Stimulated activated CD8-positive, alpha-beta memory T cell treated with anti-CD3 and anti-CD28 coated beads, Interleukin-12 subunit alpha, Interleukin-12 subunit beta, amount 100 ng/mL, for 1 hour (primary cell): ENCODE measurements at regions not wholly inside any gene's neighbourhood (a gene's known extent, or its start where the extent isn't known, plus 50 kb on each side); places are given as distances from the start of the nearest gene placed in this dataset.

ENCODE experiments used
- DNase-seq: peaks from one replicate; pipeline ENCODE4 v3.0.0-alpha.2; 2020; ENCODE audit warnings: low read depth

DNA sequence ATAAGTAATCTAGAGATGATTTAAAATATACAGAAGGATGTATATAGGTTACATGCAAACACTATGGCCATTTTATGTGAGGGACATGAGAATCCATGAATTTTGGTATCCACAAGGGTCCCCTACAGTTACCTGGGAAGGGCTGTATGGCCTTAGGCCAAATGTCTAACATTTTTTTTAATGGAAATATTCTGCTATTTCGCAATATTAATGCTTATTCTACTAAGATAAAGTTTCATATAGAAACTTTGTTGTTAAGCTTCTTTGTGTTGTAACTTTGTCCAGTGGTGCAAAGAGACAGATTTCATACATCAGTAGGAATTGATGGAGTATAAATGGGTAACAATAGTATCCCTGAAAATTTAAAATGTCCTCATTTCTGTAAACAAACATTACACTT is 233.4 kb upstream of the THBS1 start:
- no peak for DNase-seq

DNA sequence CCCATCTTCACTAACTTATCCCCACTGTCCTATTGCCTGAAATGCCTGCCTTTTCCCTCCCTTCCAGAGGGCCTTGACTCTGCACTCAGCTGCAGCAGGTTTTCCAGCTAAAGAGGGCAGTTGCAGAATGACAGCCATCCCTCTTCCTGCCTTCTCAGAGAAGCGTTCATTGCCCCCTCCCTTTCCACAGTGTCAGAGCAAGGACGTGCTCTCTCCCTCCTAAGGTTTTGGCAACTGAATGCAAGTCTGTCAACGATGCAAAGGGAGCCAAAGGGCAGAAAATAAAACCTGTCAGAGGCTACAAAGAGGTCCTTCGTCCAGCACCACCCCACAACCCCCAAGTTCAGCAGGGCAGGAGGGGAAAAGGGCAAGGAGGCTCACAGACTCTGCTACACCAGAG is 230.1 kb upstream of the THBS1 start:
- DNase-seq = no peak

DNA sequence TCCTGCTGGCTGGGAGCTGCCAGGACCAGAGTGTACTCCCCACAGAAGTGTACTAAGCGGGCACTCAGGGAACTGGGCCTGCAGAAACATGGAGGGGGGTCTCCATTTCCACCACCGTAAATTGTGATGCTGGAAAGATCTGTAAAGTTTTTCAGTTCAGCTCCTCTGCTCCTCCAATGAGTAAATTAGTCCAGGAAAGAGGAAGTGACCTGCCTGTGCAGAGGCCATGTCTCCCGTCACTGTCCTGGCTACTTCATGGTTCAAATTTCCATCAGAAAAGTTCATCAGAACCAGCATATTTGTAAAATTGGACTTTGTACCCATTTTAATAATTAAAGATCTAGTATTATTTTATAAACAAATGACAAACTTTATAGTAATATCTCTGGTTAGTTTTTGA is 226.7 kb upstream of the THBS1 start:
- no peak for DNase-seq

DNA sequence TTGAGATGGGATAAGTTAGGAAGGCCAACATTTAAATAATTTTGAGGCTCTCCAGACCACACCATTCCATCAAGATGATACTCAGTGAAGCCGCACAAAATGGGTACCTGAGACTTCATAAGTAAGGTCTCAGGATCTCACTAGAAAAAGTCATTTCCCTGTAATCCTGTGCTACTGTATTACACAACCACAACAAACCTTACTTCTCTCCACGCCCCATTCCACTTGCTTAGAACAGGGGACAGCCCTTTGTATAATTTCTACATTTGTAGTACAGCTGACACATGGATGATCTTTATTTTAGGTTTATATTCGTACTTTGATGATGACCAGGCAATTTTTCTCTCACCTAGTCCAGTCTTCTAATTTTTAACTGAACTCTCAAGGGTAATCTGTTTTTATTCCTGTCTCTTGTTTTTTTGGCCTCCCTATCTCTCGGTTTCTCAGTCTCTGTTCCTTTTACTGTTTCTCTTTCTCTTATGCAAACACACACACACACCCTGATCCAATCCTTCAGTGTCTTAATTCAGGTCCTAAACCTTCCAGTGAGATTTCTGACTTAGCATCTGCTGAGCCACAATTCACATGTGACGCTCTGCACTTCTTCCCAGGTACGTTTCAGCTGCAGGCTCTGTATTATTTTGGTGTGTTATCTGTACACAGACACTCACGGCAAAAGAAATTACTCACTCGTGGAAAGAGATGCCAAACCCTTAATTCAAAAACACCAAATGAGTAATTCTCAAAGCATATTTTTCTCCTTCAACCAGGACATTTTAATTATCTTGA is 223.2 kb upstream of the THBS1 start:
- DNase-seq = no peak

DNA sequence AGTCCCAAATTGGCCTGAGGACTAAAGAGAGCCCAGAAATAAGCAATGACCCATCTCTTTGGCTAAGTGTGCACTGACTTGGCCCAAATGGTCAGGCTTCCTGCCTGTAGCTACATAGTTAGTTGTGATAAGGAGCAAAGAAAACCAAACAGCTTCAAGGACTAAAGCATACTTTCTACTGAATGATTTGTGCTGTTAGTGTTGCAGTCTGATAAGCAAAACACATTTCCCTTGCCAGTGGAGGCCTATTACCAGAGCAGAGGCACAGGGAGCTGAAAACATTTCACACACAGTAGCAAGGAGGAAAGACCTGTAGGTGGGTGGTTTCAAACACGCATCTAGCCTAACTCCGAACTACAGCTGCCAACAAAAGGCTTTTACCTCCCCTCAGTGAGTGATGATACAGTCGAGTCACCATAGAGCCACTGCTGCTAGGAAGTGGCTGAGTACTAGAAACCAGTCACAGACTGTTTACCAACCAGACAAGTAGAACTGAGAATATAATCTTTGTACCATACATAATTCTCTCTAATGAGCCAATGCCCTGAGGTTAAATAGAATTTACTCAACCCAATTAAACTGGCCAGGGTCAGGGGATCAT is 222.3 kb upstream of the THBS1 start:
- no peak for DNase-seq

DNA sequence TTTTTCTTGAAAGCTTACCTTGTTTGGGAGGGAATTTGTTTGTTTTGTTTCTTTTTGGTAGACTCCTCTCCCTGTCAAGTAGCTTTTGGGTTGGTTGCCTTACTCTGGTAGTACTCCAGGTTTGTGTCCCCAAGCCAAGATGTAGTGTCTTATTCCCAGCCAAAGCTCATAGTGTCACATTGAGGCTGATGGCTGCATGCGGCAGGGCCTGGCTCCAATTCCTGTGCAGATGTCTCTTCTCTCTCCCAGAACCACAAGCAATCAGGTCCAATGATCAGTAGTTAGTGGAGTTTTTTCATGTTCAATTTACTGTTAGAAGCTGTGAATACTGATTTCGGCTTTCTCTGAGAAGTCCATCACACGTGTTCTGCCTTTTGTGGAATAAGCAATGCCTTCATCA is 221.1 kb upstream of the THBS1 start:
- no peak for DNase-seq

DNA sequence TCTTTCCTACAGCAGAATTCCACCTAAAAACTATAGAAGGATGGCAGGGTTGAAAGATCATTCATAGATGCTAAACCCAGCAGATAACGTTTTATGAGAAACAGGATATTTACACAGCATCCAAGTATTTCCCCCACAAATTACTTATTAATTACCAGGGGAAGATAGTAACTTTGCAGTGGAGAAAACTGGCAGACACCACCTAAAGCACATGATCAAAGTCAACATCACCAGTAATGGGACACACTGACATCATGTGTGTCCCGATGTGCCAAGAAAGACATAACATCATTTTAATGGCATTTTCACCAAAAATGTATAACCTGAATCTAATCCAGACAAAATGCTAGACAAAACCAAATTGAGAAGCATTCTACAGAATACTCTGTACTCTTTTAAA is 220.4 kb upstream of the THBS1 start:
- DNase-seq = no peak

DNA sequence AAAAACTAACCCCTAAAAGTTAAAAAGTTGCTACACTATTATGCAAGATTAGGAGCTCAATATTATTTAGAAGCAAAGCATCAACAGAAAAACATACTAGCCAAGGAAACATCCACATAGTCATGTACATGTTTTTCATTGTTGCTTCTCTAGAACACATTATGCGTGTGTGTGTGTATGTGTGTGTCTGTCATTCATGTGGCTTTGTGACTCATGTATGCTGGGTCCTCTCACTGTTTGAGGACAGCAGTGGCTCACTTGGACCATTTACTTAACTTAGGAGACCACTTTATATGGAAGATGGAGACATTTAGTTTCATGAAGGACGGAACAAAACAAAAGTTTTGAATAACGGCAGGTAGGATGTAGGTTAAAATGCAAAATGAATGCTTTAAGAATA is 219.4 kb upstream of the THBS1 start:
- no peak for DNase-seq

DNA sequence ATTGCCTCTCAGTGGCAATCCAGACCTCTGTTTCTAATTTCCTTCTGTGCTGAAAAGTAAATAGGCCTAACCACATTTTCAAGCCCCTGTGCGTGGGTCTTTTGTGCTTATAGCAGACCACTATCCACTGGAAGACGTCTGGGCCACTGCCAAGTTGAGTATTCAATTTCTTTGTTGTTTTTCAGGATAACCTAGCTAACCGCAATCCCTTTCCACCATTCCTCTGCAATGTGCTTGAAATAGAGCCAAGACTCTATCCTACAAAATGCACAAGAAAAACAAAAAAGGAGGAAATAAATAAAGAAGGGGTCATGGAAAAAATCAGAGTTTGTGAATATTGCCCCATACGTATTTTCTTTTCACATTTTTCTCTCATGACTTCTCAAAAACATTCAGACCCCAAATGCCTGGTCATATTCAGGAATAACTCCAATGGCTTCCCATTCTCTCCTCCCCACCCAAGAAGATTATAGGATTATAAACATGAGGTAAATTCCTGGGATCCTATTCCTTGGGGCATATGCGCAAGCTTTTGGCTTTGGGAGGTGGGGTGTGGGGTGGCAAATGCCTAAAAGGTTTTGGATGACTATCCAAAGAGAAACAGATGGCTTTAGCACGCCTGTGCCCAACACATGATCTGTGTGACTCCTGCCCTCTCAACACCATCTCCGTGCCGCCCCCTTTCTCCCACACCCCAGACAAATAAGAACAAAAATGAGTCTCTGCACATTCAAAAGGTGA is 217.9 kb upstream of the THBS1 start:
- no peak for DNase-seq

DNA sequence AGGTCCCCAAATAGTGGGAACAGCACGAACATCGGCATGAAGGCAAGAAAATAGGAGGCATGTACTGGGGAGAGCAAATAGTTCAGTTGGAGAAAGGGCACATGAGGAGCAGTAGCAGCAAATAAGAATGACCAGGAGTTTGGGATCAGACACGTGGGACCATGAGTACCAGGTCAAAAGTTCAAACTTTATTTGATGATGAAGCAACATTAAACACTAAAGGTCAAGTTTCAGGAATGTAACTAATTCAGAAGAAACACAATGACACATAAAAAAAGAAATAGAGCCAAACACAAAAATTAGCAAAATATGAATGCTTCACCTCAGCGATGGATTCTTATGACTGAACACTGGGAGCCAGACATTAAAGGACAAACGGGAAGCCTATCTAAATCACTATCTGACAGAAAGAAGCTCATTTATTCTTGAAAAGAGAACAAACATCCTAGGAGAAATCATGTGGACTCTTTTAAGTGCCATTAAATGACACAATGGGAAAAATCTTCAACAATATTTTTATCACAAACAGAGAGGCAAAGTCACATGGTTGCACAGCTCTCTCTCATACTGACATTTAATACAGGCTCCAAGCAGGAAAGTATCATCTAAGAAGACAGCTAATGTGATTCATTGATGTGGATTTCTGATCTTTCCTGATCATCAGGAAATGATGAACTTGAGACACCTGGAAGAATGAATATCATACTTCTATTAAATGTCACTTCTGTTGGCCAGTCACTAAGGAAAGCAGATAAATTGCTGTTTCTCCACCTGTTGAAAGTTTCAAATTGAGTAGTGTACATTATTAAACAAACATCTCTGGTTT is 216.9 kb upstream of the THBS1 start:
- no peak for DNase-seq

DNA sequence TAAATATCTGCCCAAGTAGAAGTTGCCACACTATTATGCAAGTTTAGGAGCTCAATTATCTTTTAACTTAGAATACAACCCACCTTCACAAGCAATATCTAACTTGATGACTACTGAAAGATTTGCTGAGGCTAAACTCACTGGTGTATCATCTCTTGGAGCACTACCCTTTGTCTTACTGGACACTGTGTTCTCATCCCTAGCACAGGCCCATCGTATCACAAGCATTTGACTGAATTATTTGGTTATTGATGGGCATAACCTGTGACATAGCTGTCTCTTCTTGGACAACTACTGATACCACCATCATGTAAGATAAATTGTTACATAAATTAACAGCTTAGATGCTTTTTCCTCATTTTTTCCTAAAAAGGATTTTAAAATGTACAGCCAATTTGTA is 216.2 kb upstream of the THBS1 start:
- DNase-seq = no peak

DNA sequence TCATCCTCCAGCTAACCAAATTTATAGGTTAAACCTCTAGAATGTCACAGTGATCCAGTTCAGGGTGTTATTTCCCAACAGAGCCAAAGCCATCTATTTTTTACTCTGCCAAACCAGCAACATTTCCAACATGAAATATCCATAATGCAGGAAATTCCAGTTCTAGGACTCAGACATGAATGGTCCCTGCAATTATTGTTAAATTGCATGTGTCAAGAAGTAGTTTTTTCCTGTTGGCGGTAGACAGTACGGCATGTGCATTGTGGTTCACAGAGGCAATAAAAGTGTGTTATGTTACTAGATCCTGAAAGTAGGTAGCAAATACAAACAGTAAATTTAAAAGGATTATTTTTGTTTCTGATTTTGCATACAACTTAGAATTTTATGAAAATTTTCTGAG is 215.7 kb upstream of the THBS1 start:
- no peak for DNase-seq

DNA sequence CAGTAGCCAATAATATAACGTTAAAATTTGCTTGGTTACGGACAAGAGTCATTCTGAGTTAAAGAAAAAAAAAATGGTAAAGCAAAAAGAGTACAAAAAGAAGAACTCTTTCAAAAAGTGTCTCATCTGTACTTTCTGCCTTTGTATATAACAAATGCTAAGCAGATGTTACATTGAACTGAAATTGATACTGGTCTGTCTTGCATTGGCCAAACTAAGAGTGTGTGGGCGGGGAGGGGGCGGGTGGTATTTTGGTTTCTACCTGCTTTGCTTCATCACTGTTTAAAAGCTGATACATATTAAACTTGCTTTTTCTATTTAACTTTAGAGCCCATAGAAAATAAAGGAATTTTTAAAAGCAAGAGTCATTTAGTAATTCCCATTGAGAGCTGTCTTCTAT is 215.0 kb upstream of the THBS1 start:
- DNase-seq = no peak

DNA sequence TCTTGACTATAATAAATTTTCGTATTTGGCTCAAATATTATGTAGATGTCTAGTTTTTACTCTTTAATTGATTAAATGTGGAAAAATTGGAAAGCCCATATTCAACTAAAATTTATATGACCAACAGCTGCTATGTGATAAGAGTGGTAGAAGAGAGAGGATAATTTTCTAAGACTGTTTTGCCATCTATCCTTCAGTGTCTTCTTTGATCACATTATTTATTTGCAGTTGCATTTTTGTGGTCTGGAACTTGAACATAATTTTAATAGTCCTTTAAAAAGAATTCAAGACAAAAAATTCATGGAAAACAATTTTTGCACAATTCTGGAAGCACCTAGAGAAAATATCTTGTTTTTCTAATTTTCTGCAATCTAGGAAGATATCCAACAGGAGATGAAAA is 213.3 kb upstream of the THBS1 start:
- DNase-seq = no peak

DNA sequence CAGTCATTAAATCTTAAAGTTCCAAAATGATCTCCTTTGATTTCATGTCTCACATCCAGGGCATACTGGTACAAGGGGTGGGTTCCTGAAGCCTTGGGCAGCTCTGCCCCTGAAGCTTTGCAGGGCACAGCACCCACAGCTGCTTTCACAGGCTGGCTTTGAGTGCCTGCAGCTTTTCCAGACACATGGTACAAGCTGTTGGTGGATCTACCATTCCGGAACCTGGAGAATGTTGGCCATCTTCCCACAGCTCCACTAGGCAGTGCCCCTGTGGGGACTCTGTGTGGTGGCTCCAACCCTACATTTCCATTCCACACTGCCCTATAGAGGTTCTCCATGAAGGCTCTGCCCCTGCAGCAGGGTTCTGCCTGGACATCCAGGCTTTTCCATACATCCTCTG is 211.1 kb upstream of the THBS1 start:
- no peak for DNase-seq

DNA sequence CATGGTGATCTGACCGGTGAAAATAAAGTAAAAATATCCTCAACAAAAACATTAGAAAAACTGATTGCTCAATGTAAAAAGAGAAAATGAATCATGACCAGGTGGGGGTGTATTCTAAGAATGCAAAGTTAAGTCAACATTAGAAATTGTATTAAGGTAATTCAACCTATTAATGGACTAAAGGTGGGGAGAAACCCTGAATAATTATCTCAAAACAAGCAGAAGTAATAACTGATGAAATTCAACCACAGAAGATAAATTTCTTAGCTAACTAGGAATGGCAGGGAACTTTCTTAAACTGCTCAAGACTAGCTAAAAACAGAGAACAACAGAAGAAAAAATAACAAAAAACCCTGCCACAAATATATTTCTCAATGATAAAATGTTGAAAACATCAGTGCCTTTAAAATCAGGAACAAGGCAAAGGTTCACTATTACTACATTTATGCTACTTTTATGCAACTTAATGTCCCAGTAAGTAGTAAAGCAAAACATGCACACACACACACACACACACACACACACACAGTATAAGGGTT is 204.4 kb upstream of the THBS1 start:
- DNase-seq = no peak

DNA sequence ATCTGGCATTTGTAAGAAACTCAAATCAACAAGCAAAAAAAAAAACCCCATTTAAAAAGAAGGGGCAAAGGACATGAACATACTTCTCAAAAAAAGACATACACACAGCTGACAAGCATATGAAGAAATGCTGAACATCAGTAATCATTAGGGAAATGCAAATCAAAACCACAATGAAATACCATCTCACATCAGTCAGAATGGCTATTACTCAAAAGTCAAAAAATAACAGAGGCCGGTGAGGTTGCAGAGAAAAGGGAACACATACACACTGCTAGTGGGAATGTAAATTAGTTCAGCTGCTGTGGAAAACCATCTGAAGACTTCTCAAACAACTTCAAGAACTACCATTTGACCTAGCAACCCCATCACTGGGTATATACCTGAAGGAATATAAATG is 199.4 kb upstream of the THBS1 start:
- DNase-seq = no peak

DNA sequence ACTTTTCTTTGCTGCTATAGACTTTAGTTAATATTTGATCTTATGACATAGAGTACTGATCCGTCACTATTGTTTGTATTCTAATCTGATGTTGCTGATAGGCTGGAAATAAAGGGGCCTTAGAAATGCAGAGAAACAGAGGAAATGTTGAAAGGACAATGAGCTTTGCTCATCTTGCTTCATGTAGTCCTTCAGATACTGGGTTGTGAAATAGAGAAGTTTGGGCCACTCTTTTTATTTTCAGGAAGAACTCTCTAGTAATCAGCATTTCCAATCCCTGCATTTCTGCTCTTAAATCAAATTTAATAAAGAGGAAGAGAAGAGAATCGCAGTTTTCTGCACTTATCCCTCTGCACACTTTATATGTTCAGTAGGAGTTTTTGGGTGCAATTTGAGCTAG is 192.8 kb upstream of the THBS1 start:
- no peak for DNase-seq

DNA sequence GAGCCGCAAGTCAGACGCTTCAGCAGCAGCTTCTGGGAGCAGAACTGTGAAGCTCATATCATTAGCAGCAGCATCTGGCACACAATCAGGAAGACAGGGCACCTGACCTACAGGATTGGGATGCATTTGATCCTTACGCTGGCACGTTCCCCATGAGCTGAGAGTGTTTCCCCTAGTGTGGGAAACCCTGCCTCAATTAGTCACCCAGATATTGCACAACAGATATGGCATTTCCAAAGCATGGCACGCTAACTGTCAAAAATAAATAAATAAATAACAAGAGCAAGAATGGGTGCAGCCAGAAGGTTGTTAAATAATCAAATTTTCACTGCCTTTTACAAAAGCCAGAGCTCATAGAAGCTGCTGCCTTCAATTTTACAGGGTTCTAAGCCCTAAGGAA is 189.6 kb upstream of the THBS1 start:
- no peak for DNase-seq

DNA sequence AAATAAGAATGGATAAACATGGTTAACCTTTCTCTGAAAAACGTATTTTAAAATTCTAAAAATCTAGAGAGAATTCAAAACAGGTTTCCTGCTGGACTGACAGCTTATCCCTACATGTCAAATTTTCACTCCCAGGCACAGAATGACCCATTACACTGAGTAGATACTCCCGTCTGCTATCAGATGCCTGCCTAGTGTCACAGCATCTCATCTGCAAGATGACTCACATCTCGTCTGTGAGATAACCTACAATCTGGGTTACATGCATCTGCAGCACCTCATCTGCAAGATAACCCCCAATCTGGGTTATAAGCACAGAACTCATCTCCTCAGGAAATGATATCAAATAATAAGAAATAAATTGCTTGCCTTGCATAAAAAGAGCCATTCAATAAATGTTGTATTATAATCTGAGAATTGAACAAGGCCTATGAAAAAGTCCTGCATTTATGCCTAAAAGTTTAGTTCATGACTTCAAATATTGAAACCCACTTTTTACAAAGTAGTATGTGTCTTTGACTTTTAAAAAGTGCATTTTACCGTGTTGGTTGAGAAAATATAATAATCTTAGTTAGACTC is 188.3 kb upstream of the THBS1 start:
- DNase-seq = no peak

DNA sequence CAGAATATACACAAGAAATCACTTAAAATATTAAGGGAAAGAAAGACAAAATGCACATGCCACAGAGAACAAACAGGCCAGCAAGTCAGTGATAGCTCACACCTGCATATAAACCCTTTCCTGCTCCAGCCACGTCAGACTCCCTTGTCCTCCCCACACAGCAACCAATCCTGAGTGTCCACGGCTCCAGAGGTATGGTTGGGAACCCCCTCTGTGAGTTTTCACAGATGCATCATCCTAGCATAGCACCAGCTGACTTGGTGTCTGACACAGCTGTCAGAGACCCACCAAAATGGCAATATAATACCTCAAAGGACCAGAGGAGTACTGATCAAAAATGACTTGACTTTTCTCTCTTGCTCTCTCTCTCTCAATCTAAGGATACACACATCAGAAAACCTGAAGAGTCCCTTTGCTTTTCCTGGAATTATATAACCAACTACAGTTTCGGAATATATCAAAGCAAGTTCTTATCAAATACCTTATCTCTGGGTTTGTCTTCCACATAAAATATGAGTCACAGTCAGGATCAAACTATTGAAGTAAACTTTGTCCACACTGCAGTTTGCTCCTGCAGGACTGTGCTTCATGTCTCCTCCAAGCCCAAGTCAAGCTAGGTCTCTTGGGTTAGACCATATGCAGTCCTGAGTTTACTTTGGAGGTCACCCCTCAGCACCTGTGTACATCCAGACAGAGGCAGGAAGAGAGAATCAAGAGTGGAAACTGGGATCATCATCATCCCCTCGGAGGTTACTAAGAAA is 187.1 kb upstream of the THBS1 start:
- DNase-seq = no peak
